ENCODE measurements at regions not wholly inside any gene's neighbourhood (a gene's known extent, or its start where the extent isn't known, plus 50 kb on each side); places are given as distances from the start of the nearest gene placed in this dataset.

GRCh38 chr18:45255197-45255890 lies 359.9 kb upstream of the SLC14A2 start:
- POLR2A ChIA-PET = no interaction called here
- intact Hi-C loops (cut with micrococcal nuclease; ENCODE audit: unreplicated experiment) = no loop called here
- ATAC-seq (no peak), DNase-seq (ENCODE audit: low read depth, low spot score) (no peak), FAIRE-seq (no peak)
- 24% methylated on average over 6 of the region's 6 CpGs for WGBS (ENCODE audit: insufficient coverage, insufficient replicate concordance, low lambda C conversion rate, missing lambda C conversion rate)
- RAD21 ChIA-PET (ENCODE audit: unreplicated experiment) = no interaction called here
- BruUV-seq (replicated peaks) = no TSS peak
- no peak overlapping the region for H3K27ac ChIP-seq (ENCODE audit: control insufficient read depth, insufficient read depth)
- no peak overlapping the region for H2AFZ ChIP-seq (ENCODE audit: control insufficient read depth, low read depth, low read length)
- H3K9me3 ChIP-seq (replicated peaks; ENCODE audit: control insufficient read depth, insufficient read depth, low read length) = no peaks in the 10 kb centered on the region
- TF ChIP-seq ETV6 (conservative IDR thresholded peaks at IDR 0.05 in 1 of 2, IDR thresholded peaks at IDR 0.05 in 1 of 2; ENCODE audit: borderline replicate concordance in 1 of 2, low read depth in 1 of 2) (no peak), MXI1 (IDR thresholded peaks at IDR 0.05; ENCODE audit: low read depth, low read length) (no peak), IRF4 (IDR thresholded peaks at IDR 0.05; ENCODE audit: low read depth, low read length) (no peak), GABPA (IDR thresholded peaks at IDR 0.05; ENCODE audit: low read depth) (no peak), CHD4 (IDR thresholded peaks at IDR 0.05) (no peak)
- TF ChIP-seq, protein P1, sequence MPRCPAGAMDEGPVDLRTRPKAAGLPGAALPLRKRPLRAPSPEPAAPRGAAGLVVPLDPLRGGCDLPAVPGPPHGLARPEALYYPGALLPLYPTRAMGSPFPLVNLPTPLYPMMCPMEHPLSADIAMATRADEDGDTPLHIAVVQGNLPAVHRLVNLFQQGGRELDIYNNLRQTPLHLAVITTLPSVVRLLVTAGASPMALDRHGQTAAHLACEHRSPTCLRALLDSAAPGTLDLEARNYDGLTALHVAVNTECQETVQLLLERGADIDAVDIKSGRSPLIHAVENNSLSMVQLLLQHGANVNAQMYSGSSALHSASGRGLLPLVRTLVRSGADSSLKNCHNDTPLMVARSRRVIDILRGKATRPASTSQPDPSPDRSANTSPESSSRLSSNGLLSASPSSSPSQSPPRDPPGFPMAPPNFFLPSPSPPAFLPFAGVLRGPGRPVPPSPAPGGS (IDR thresholded peaks at IDR 0.05; ENCODE audit: borderline replicate concordance, insufficient read depth, low read depth, low read length, poor library complexity, severe bottlenecking) = no peak
- in situ Hi-C loops (cut with MboI) = no loop called here
- H3K4me2 ChIP-seq (ENCODE audit: control insufficient read depth, insufficient read depth) = no peak overlapping the region
- no peak overlapping the region for H3K4me3 ChIP-seq
- H4K20me1 ChIP-seq (ENCODE audit: control insufficient read depth, insufficient read depth) = no peaks in the 10 kb centered on the region
- H3K36me3 ChIP-seq (ENCODE audit: control insufficient read depth in 2 of 2, insufficient read depth in 2 of 2, low read length in 1 of 2) = no peaks in the 10 kb centered on the region
- H3K79me2 ChIP-seq (ENCODE audit: control insufficient read depth, insufficient read depth, low read length) = no peaks in the 10 kb centered on the region
- H3K27me3 ChIP-seq (replicated peaks in 1 of 2; ENCODE audit: control insufficient read depth in 2 of 2, insufficient read depth in 2 of 2, low read length in 1 of 2) = no peaks in the 10 kb centered on the region
- SMC1A ChIA-PET (ENCODE audit: uncharacterized antibody, unreplicated experiment) = no interaction called here
- no peaks in the 10 kb centered on the region for H3K4me1 ChIP-seq (ENCODE audit: control insufficient read depth, insufficient read depth, low read length)
- CTCF ChIA-PET = no interaction called here
- H3K9ac ChIP-seq (ENCODE audit: control insufficient read depth, insufficient read depth, low read length) = no peak overlapping the region

DNA sequence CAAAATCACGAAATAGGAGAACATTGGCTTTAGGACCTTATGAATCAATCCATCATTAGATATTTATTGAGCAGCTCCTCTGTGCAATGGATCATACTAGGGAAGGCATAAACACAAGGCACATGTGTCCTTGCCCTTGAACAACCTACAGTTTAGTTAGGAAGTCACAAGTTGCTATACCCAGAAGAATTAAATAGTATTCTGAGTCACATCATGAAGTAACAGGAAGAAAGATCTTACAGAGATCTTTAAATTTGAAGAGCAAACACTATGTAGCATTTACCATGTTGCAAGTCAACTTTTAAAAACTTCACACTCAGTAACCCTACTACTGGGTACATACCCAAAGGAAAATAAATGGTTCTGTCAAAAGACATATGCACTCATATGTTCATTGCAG lies 355.2 kb upstream of the SLC14A2 start:
- FAIRE-seq (no peak), ATAC-seq (no peak), DNase-seq (ENCODE audit: low read depth, low spot score) (no peak)
- no peaks in the 10 kb centered on the region for H4K20me1 ChIP-seq (ENCODE audit: control insufficient read depth, insufficient read depth)
- no peaks in the 10 kb centered on the region for H3K9me3 ChIP-seq (replicated peaks; ENCODE audit: control insufficient read depth, insufficient read depth, low read length)
- H3K4me3 ChIP-seq = no peak overlapping the region
- in situ Hi-C loops (cut with MboI) = no loop called here
- H3K79me2 ChIP-seq (ENCODE audit: control insufficient read depth, insufficient read depth, low read length) = no peaks in the 10 kb centered on the region
- RAD21 ChIA-PET (ENCODE audit: unreplicated experiment) = no interaction called here
- no peak overlapping the region for H2AFZ ChIP-seq (ENCODE audit: control insufficient read depth, low read depth, low read length)
- intact Hi-C loops (cut with micrococcal nuclease; ENCODE audit: unreplicated experiment) = no loop called here
- H3K4me2 ChIP-seq (ENCODE audit: control insufficient read depth, insufficient read depth) = no peak overlapping the region
- CTCF ChIA-PET = no interaction called here
- no peaks in the 10 kb centered on the region for H3K36me3 ChIP-seq (ENCODE audit: control insufficient read depth in 2 of 2, insufficient read depth in 2 of 2, low read length in 1 of 2)
- WGBS (ENCODE audit: insufficient coverage, insufficient replicate concordance, low lambda C conversion rate, missing lambda C conversion rate) = 3% methylated on average over 1 of the region's 1 CpG
- H3K27ac ChIP-seq (ENCODE audit: control insufficient read depth, insufficient read depth) = no peak overlapping the region
- H3K27me3 ChIP-seq (replicated peaks in 1 of 2; ENCODE audit: control insufficient read depth in 2 of 2, insufficient read depth in 2 of 2, low read length in 1 of 2) = no peaks in the 10 kb centered on the region
- no TSS peak for BruUV-seq (replicated peaks)
- SMC1A ChIA-PET (ENCODE audit: uncharacterized antibody, unreplicated experiment) = no interaction called here
- POLR2A ChIA-PET = no interaction called here
- H3K4me1 ChIP-seq (ENCODE audit: control insufficient read depth, insufficient read depth, low read length) = no peaks in the 10 kb centered on the region
- no peak overlapping the region for H3K9ac ChIP-seq (ENCODE audit: control insufficient read depth, insufficient read depth, low read length)
- no peak for TF ChIP-seq BCL11A (IDR thresholded peaks at IDR 0.05; ENCODE audit: low read depth, low read length)
- TF ChIP-seq RCOR1 (conservative IDR thresholded peaks at IDR 0.05; ENCODE audit: low read depth, low read length) = no peak
- TF ChIP-seq PBX3 (IDR thresholded peaks at IDR 0.05; ENCODE audit: insufficient replicate concordance, low read depth, low read length) = no peak
- no peak for TF ChIP-seq GATAD2B (conservative IDR thresholded peaks at IDR 0.05; ENCODE audit: low read depth)
- no peak for TF ChIP-seq ZBED1 (IDR thresholded peaks at IDR 0.05; ENCODE audit: borderline replicate concordance)
- TF ChIP-seq SREBF2 (IDR thresholded peaks at IDR 0.05; ENCODE audit: low read length) = no peak
- TF ChIP-seq NRF1 (conservative IDR thresholded peaks at IDR 0.05; ENCODE audit: low read depth, low read length) = no peak
- no peak for TF ChIP-seq SKIL (IDR thresholded peaks at IDR 0.05; ENCODE audit: low read depth, poor library complexity, severe bottlenecking)

Data from GM12878 (cell line).